Liver (tissue), 8 donors: ENCODE measurements at regions not wholly inside any gene's neighbourhood (a gene's known extent, or its start where the extent isn't known, plus 50 kb on each side); places are given as distances from the start of the nearest gene placed in this dataset.

ENCODE experiments used
- DNase-seq: peaks from one replicate; pipeline ENCODE4 v3.0.0-alpha.2; 2017; ENCODE audit warnings: low spot score
- H3K27ac ChIP-seq, 2 donors: one replicate each; pipeline ENCODE4 v1.7.0; 2013; ENCODE audit warnings: inconsistent platforms in 2 of 2, low read length in 2 of 2, control low read depth in 1 of 2, low read depth in 1 of 2, mild to moderate bottlenecking in 1 of 2
- H3K27me3 ChIP-seq, 4 donors: one replicate each; pipeline versions ENCODE4 v1.6.1 to v1.7.0; 2013; ENCODE audit warnings: low read length in 3 of 4, inconsistent platforms in 1 of 4, mild to moderate bottlenecking in 1 of 4, moderate library complexity in 1 of 4; ENCODE audit not compliant: control insufficient read depth in 4 of 4, insufficient read depth in 4 of 4
- H3K36me3 ChIP-seq, 4 donors: one replicate each; pipeline versions ENCODE4 v1.6.1 to v1.7.0; 2013; ENCODE audit warnings: low read length in 3 of 4, mild to moderate bottlenecking in 3 of 4, low read depth in 1 of 4, moderate library complexity in 1 of 4; ENCODE audit not compliant: control insufficient read depth in 4 of 4, insufficient read depth in 3 of 4
- H3K4me1 ChIP-seq, 4 donors: one replicate each; pipeline versions ENCODE4 v1.6.1 to v1.7.0; 2013; ENCODE audit warnings: low read length in 3 of 4, mild to moderate bottlenecking in 3 of 4, moderate library complexity in 1 of 4; ENCODE audit not compliant: control insufficient read depth in 4 of 4, insufficient read depth in 4 of 4
- H3K4me3 ChIP-seq, 3 donors: one replicate each; pipeline versions ENCODE4 v1.6.1 to v1.7.0; 2013; ENCODE audit warnings: low read length in 3 of 3, control low read depth in 1 of 3, low read depth in 1 of 3, mild to moderate bottlenecking in 1 of 3
- H3K9ac ChIP-seq, 2 donors: one replicate each; pipeline ENCODE4 v1.7.0; 2013; ENCODE audit warnings: low read length in 2 of 2, mild to moderate bottlenecking in 2 of 2, moderate library complexity in 2 of 2, control low read depth in 1 of 2, low read depth in 1 of 2
- H3K9me3 ChIP-seq, 4 donors: one replicate each; pipeline versions ENCODE4 v1.6.1 to v1.7.0; 2013; ENCODE audit warnings: low read length in 3 of 4; ENCODE audit not compliant: control insufficient read depth in 4 of 4
- EGR1 ChIP-seq, 2 donors: IDR thresholded peaks; 2 replicates each; pipeline ENCODE4 v1.6.1; 2016 to 2018; ENCODE audit warnings: antibody characterized with exemption in 2 of 2, low read depth in 2 of 2
- FOXA1 ChIP-seq: IDR thresholded peaks from 2 replicates; pipeline ENCODE4 v1.6.1; 2016; ENCODE audit warnings: antibody characterized with exemption
- FOXA2 ChIP-seq: IDR thresholded peaks from 2 replicates; pipeline ENCODE4 v1.6.1; 2016; ENCODE audit warnings: antibody characterized with exemption
- GABPA ChIP-seq, 2 donors: IDR thresholded peaks in 1 of 2; conservative IDR thresholded peaks in 1 of 2; 2 replicates each; pipeline ENCODE4 v1.6.1; 2016; ENCODE audit warnings: antibody characterized with exemption in 2 of 2, mild to moderate bottlenecking in 1 of 2, moderate library complexity in 1 of 2
- HNF4A ChIP-seq, 2 donors: conservative IDR thresholded peaks; 2 replicates each; pipeline ENCODE4 v1.6.1; 2016; ENCODE audit warnings: antibody characterized with exemption in 2 of 2, mild to moderate bottlenecking in 2 of 2
- HNF4G ChIP-seq: IDR thresholded peaks from 2 replicates; pipeline ENCODE4 v1.6.1; 2016; ENCODE audit warnings: antibody characterized with exemption
- JUND ChIP-seq, 2 donors: IDR thresholded peaks; 2 replicates each; pipeline ENCODE4 v1.6.1; 2016; ENCODE audit warnings: antibody characterized with exemption in 2 of 2
- REST ChIP-seq: IDR thresholded peaks from 2 replicates; pipeline ENCODE4 v1.6.1; 2016; ENCODE audit warnings: antibody characterized with exemption, mild to moderate bottlenecking
- RXRA ChIP-seq, 2 donors: IDR thresholded peaks; 2 replicates each; pipeline ENCODE4 v1.6.1; 2017 to 2018; ENCODE audit warnings: antibody characterized with exemption in 2 of 2, mild to moderate bottlenecking in 1 of 2
- TAF1 ChIP-seq: conservative IDR thresholded peaks from 2 replicates; pipeline ENCODE4 v1.6.1; 2016; ENCODE audit warnings: antibody characterized with exemption, mild to moderate bottlenecking
- YY1 ChIP-seq: IDR thresholded peaks from 2 replicates; pipeline ENCODE4 v1.6.1; 2016; ENCODE audit warnings: antibody characterized with exemption, mild to moderate bottlenecking
- WGBS: extraction: QIAGEN DNeasy Blood & Tissue Kit; methylation state at CpG from one replicate; pipeline ENCODE4 v1.1.7; 2013; 5-methylcytosine and 5-hydroxymethylcytosine counted together
- TF ChIP-seq, protein P1 (sequence below): fragments of 150-350 bp; IDR thresholded peaks from 2 replicates; pipeline ENCODE4 v1.5.1; 2017; ENCODE audit warnings: improper control_type of control experiment, low read depth, low read length; ENCODE audit not compliant: missing input control
- TF ChIP-seq, protein P2 (sequence below): IDR thresholded peaks from 2 replicates; pipeline ENCODE4 v1.6.1; 2016; ENCODE audit warnings: antibody characterized with exemption
- TF ChIP-seq, protein P3 (sequence below): IDR thresholded peaks from 2 replicates; pipeline ENCODE4 v1.6.1; 2016; ENCODE audit warnings: antibody characterized with exemption
- TF ChIP-seq, protein P4 (sequence below): IDR thresholded peaks from 2 replicates; pipeline ENCODE4 v1.6.1; 2016; ENCODE audit warnings: antibody characterized with exemption
- donor health status: healthy.
- donor health status: healthy.
- donor health status: healthy.
- donor health status: healthy.
- donor health status: healthy.

DNA sequence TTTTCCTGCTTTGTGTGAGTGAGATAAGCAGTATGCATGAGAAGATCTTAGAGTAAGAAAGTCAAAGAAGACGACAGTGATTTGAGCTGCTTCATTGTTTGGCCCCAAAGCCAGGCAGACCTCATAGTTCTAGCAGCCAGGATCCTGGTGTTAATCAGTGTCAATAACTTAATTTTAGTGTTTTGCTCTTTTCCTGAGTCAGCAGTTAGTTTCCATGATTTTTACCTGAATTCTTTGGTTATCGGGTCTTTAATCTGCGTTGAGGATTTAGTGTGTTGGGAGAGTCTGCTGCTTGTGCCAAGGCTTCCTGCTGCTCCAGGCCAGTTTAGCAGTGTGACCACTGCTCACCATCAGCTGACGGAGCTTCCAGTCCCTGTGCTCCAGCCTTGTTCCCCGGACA, 241.6 kb upstream of the SOX5 start:
- H3K4me3 ChIP-seq, result no peak overlapping the region
- H3K27ac ChIP-seq, result no peak overlapping the region
- no peaks in the 10 kb centered on the region for H3K36me3 ChIP-seq
- no peaks in the 10 kb centered on the region for H3K9me3 ChIP-seq
- no peak for DNase-seq
- WGBS, result 95% methylated on average over 5 of the region's 5 CpGs
- H3K27me3 ChIP-seq, result no peaks in the 10 kb centered on the region
- TF ChIP-seq GABPA (IDR thresholded peaks at IDR 0.05 in 1 of 2, conservative IDR thresholded peaks at IDR 0.05 in 1 of 2), result no peak
- no peak for TF ChIP-seq EGR1 (IDR thresholded peaks at IDR 0.05; ENCODE audit: low read depth in 2 of 2)
- TF ChIP-seq, protein P1, sequence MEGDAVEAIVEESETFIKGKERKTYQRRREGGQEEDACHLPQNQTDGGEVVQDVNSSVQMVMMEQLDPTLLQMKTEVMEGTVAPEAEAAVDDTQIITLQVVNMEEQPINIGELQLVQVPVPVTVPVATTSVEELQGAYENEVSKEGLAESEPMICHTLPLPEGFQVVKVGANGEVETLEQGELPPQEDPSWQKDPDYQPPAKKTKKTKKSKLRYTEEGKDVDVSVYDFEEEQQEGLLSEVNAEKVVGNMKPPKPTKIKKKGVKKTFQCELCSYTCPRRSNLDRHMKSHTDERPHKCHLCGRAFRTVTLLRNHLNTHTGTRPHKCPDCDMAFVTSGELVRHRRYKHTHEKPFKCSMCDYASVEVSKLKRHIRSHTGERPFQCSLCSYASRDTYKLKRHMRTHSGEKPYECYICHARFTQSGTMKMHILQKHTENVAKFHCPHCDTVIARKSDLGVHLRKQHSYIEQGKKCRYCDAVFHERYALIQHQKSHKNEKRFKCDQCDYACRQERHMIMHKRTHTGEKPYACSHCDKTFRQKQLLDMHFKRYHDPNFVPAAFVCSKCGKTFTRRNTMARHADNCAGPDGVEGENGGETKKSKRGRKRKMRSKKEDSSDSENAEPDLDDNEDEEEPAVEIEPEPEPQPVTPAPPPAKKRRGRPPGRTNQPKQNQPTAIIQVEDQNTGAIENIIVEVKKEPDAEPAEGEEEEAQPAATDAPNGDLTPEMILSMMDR, result no peak
- no peak for TF ChIP-seq YY1
- TF ChIP-seq FOXA1, result no peak
- TF ChIP-seq FOXA2, result no peak
- no peak for TF ChIP-seq TAF1
- no peak for TF ChIP-seq JUND (IDR thresholded peaks at IDR 0.05)
- TF ChIP-seq, protein P2, sequence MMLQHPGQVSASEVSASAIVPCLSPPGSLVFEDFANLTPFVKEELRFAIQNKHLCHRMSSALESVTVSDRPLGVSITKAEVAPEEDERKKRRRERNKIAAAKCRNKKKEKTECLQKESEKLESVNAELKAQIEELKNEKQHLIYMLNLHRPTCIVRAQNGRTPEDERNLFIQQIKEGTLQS, result no peak
- TF ChIP-seq HNF4G, result no peak
- TF ChIP-seq HNF4A (conservative IDR thresholded peaks at IDR 0.05), result no peak
- TF ChIP-seq, protein P3, sequence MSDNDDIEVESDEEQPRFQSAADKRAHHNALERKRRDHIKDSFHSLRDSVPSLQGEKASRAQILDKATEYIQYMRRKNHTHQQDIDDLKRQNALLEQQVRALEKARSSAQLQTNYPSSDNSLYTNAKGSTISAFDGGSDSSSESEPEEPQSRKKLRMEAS, result no peak
- no peak for TF ChIP-seq RXRA (IDR thresholded peaks at IDR 0.05)
- TF ChIP-seq REST, result no peak
- TF ChIP-seq, protein P4, sequence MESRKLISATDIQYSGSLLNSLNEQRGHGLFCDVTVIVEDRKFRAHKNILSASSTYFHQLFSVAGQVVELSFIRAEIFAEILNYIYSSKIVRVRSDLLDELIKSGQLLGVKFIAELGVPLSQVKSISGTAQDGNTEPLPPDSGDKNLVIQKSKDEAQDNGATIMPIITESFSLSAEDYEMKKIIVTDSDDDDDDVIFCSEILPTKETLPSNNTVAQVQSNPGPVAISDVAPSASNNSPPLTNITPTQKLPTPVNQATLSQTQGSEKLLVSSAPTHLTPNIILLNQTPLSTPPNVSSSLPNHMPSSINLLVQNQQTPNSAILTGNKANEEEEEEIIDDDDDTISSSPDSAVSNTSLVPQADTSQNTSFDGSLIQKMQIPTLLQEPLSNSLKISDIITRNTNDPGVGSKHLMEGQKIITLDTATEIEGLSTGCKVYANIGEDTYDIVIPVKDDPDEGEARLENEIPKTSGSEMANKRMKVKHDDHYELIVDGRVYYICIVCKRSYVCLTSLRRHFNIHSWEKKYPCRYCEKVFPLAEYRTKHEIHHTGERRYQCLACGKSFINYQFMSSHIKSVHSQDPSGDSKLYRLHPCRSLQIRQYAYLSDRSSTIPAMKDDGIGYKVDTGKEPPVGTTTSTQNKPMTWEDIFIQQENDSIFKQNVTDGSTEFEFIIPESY, result no peak
- H3K9ac ChIP-seq, result no peak overlapping the region
- no peaks in the 10 kb centered on the region for H3K4me1 ChIP-seq

GRCh38 chr12:24185782-24186181, 236.3 kb upstream of the SOX5 start:
- DNase-seq, result no peak
- WGBS, result 90% methylated on average over 1 of the region's 1 CpG
- no peak overlapping the region for H3K27ac ChIP-seq
- no peaks in the 10 kb centered on the region for H3K27me3 ChIP-seq
- H3K4me3 ChIP-seq, result no peak overlapping the region
- TF ChIP-seq, protein P2, result no peak
- no peak for TF ChIP-seq RXRA (IDR thresholded peaks at IDR 0.05)
- H3K4me1 ChIP-seq, result no peaks in the 10 kb centered on the region
- H3K9ac ChIP-seq, result no peak overlapping the region
- H3K36me3 ChIP-seq, result no peaks in the 10 kb centered on the region
- no peaks in the 10 kb centered on the region for H3K9me3 ChIP-seq
